ENCODE measurements at regions not wholly inside any gene's neighbourhood (a gene's known extent, or its start where the extent isn't known, plus 50 kb on each side); places are given as distances from the start of the nearest gene placed in this dataset.
"Not testable (repeated sequence)": the region's sequence is repeated elsewhere in the genome, so short reads cannot be mapped to it uniquely, and the experiment has no call there.

DNA sequence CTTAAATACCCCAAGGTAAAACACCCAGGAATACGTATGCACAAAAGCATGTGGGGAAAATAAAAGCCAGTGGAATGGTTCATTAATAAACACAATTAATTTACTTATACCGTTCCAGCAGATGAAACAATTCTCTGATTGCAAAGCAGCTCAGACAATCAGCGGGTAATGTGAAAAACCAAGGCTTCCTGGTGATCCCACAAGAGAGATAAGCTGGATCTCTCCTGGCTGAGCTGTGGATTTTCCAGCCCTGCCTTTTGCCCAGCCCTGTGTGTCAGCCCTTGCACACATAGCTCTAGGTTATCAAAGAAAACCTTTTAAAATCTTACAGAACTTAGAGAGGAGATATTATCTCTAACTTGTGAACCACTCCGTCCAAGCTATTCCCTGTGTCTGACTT, 1010.7 kb upstream of the AUTS2 start:
- DNase-seq (ENCODE audit: low read depth, low spot score), result no peak
- no peak overlapping the region for H3K27ac ChIP-seq

- DNase-seq (ENCODE audit: low read depth, low spot score), result no peak
Observed at GRCh38 chr7:68601826-68602225, 996.4 kb upstream of the AUTS2 start.

GRCh38 chr7:68604541-68604940, 993.7 kb upstream of the AUTS2 start:
- DNase-seq (ENCODE audit: low read depth, low spot score), result no peak
- H3K27ac ChIP-seq, result no peak overlapping the region

More at GRCh38 chr7:68601826-68602225, 996.4 kb upstream of the AUTS2 start:
- H3K27ac ChIP-seq, result no peak overlapping the region

DNA sequence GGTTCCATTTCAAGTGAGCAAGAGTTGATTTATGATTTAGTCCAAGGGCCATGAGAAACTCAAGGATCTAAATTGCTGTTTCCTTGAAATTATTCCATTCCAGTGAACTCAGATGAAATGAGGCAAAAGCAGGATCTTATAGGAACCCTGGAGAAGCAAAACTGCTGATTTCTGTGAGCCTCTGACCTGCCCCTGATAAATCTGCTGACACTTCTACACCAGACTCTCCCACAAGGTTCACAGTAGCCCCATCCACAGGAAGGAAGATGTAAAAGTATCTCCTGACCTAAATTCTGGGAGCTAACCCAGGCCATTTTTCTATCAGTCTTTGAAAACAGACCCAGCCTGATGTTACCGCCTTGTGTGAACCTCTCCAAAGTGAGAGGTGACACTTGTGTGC, 987.6 kb upstream of the AUTS2 start:
- DNase-seq (ENCODE audit: low read depth, low spot score), result no peak
- no peak overlapping the region for H3K27ac ChIP-seq

- no peak for DNase-seq (ENCODE audit: low read depth, low spot score)
- no peak overlapping the region for H3K27ac ChIP-seq
Observed at GRCh38 chr7:68613405-68613804, 984.9 kb upstream of the AUTS2 start.

GRCh38 chr7:68613897-68614296, 984.4 kb upstream of the AUTS2 start:
- DNase-seq (ENCODE audit: low read depth, low spot score), result no peak

GRCh38 chr7:68619526-68619925, 978.7 kb upstream of the AUTS2 start:
- no peak overlapping the region for H3K27ac ChIP-seq
- no peak for DNase-seq (ENCODE audit: low read depth, low spot score)

More at GRCh38 chr7:68613897-68614296, 984.4 kb upstream of the AUTS2 start:
- no peak overlapping the region for H3K27ac ChIP-seq

- DNase-seq (ENCODE audit: low read depth, low spot score), result no peak
- no peak overlapping the region for H3K27ac ChIP-seq
Observed at GRCh38 chr7:68622500-68622899, 975.8 kb upstream of the AUTS2 start.

DNA sequence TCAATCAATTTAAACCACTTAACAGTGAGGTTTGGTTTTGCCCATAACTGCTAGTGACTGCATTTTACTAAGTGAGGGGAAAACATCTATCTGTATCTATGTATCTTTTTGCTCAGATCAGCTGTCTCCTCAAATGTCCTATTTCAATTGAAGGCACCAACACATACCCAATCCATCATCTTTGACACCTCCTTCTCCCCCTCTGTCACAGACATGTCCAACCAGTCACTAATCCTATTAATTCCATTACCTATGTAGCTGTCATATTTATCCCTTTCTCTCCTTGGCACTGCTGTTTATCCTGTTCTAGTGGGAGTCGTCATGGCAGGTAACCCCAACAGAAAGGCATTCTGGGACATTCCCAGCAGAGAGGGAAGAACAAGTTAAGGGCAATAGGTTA, 975.2 kb upstream of the AUTS2 start:
- no peak overlapping the region for H3K27ac ChIP-seq
- no peak for DNase-seq (ENCODE audit: low read depth, low spot score)

DNA sequence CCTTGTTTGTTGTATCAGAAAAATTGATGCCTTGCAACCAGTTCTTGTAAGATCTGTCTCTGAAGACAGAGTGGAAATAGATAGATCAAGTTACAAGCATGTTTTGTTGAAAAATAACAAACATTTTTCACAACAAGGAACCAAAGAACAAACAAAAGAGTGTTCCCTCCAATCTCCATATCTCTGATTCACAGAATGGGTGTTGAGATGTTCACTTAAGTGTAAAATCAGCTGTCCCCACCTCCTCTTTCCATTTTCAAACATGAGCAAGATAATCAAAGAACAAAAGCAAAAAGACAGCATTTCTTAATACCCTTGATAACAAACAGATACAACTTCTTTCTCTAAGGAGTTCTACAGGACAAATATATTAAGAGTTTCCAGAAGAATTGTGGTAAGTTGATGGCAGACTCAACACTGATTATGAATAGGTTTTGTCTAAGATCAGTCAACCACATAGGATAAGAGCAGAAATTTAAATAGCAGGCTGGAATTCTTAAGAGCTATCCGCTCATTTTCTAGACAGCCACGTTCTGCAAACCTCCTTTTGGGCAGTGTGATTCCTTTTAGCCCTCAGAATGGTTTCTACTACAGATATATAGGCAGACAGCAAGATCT, 970.9 kb upstream of the AUTS2 start:
- H3K27ac ChIP-seq, result no peak overlapping the region

DNA sequence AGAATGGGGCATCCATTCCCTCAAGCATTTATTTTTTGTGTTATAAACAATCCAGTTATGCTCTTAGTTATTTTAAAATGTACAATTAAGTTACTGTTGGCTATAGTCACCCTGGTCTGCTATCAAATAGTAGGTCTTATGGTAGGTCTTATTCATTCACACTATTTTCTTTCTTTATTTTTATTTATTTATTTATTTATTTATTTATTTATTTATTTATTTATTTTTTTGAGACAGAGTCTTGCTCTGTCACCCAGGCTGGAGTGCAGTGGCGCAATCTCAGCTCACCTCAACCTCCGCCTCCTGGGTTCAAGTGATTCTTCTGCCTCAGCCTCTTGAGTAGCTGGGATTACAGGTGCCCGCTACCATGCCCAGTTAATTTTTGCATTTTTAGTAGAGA, 967.4 kb upstream of the AUTS2 start:
- not testable (repeated sequence) for DNase-seq (ENCODE audit: low read depth, low spot score); H3K27ac ChIP-seq

More for the DNA sequence above, 970.9 kb upstream of the AUTS2 start:
- no peak for DNase-seq (ENCODE audit: low read depth, low spot score)

- no peak for DNase-seq (ENCODE audit: low read depth, low spot score)
- H3K27ac ChIP-seq, result no peak overlapping the region
Observed at GRCh38 chr7:68640103-68640502, 958.2 kb upstream of the AUTS2 start.

DNA sequence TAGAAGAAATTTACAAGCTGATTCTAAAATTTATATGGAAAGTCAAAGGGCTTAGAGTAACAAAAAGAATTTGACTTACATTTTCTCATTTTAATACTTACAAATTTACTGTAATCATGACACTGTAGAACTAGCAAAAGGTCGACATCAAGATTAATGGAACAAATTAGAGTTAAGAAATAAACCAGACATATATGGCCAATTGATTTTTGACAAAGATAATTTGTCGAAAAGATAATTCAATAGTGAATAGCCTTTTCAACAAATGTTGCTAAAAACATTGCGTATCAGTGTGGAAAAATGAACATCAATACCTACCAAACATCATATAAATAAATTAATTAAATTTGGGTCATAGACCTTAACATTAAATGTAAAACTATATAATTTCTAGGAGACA, 955.5 kb upstream of the AUTS2 start:
- DNase-seq (ENCODE audit: low read depth, low spot score), result no peak
- H3K27ac ChIP-seq, result no peak overlapping the region

GRCh38 chr7:68663392-68663791, 934.9 kb upstream of the AUTS2 start:
- no peak overlapping the region for H3K27ac ChIP-seq
- no peak for DNase-seq (ENCODE audit: low read depth, low spot score)

DNA sequence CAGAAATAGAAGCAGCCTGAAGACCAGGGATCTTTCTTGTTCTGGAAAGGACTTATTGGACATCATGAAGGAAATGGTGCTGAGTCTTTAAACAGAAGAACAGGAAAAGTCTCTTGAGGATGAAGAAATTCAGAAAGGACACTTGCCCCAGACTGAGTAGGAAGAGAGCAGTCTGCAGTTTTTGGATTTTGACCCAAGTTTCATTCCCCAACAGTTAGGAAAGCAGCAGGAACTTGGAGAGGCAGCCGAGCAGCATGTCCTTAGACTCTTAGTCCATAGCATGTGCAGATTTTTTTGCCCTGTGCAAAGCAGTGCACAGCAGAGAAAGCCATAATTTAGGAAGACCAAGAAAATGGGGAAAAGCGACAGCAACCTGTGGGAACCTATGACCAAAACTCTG, 927.2 kb upstream of the AUTS2 start:
- DNase-seq (ENCODE audit: low read depth, low spot score), result no peak
- no peak overlapping the region for H3K27ac ChIP-seq

GRCh38 chr7:68671671-68672070, 926.6 kb upstream of the AUTS2 start:
- DNase-seq (ENCODE audit: low read depth, low spot score), result no peak
- H3K27ac ChIP-seq, result no peak overlapping the region

- no peak overlapping the region for H3K27ac ChIP-seq
- no peak for DNase-seq (ENCODE audit: low read depth, low spot score)
Observed at GRCh38 chr7:68674826-68675225, 923.4 kb upstream of the AUTS2 start.

GRCh38 chr7:68676813-68677535, 921.3 kb upstream of the AUTS2 start:
- no peak for DNase-seq (ENCODE audit: low read depth, low spot score)
- H3K27ac ChIP-seq, result no peak overlapping the region

- no peak overlapping the region for H3K27ac ChIP-seq
- no peak for DNase-seq (ENCODE audit: low read depth, low spot score)
Observed at GRCh38 chr7:68678196-68678595, 920.1 kb upstream of the AUTS2 start.

DNA sequence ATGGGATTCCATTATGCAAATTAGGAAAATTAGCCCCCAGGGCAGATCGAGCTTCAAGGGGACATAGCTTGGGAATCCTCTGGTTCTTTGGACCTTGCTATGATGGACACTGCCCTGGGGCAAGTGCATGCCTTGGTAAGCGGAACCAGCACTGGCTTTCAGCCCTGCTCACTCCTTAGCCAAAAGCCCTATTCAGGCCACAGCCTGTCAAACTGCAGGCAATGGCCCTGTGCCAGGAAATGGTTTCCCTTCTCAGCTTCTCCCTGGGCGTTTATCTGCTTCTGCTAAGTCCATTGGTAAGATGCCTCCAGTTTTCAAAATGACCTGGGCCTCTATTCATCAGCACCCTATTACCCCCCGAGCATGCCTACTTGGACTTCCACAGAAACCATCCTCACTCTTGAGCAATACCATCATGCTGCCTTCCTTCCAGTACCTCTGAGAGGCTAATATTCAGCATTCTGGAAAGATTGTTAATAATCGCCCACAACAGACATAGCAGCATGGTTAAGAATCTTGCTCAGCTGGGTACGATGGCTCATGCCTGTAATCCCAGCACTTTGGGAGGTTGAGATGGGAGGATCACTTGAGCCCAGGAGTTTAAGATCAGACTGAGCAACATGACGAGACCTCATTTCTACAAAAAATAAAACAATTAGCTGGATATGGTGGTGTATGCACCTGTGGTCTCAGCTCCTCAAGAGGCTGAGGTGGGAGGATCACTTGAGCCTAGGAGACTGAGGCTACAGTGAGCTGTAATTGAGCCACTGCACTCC, 918.6 kb upstream of the AUTS2 start:
- no peak overlapping the region for H3K27ac ChIP-seq
- DNase-seq (ENCODE audit: low read depth, low spot score), result no peak

GRCh38 chr7:68680235-68680872, 917.9 kb upstream of the AUTS2 start:
- no peak for DNase-seq (ENCODE audit: low read depth, low spot score)
- H3K27ac ChIP-seq, result no peak overlapping the region

All from epithelial cell of prostate (primary cell).